ENCODE measurements at regions not wholly inside any gene's neighbourhood (a gene's known extent, or its start where the extent isn't known, plus 50 kb on each side); places are given as distances from the start of the nearest gene placed in this dataset.

GRCh38 chr7:89928451-89928850 is 225.8 kb upstream of the STEAP1 start:
- TF ChIP-seq CTCF (conservative IDR thresholded peaks at IDR 0.05) (no peak), ZFX (IDR thresholded peaks at IDR 0.05) (no peak)
